ENCODE measurements at regions not wholly inside any gene's neighbourhood (a gene's known extent, or its start where the extent isn't known, plus 50 kb on each side); places are given as distances from the start of the nearest gene placed in this dataset.

DNA sequence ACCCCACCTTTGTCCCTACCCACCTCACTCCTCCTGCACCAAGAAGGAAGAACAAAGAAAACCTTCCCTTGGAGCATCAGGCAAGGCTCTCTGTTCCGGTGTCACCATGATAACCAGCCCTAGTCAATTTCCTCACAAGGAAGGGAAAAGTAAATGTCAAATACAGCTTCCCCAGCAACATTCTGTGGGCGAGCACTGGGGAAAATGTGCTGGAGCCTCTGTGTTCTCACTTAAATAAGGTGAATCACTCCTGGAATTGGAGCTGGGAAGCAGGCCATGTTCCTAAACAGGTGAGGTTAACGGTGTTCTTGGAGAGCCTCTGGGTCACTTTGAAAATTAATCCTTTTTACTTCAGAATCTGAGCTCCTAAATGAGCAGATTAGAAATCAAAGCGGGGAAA lies 427.9 kb upstream of the ERCC4 start (continued):
- TF ChIP-seq, protein P1, sequence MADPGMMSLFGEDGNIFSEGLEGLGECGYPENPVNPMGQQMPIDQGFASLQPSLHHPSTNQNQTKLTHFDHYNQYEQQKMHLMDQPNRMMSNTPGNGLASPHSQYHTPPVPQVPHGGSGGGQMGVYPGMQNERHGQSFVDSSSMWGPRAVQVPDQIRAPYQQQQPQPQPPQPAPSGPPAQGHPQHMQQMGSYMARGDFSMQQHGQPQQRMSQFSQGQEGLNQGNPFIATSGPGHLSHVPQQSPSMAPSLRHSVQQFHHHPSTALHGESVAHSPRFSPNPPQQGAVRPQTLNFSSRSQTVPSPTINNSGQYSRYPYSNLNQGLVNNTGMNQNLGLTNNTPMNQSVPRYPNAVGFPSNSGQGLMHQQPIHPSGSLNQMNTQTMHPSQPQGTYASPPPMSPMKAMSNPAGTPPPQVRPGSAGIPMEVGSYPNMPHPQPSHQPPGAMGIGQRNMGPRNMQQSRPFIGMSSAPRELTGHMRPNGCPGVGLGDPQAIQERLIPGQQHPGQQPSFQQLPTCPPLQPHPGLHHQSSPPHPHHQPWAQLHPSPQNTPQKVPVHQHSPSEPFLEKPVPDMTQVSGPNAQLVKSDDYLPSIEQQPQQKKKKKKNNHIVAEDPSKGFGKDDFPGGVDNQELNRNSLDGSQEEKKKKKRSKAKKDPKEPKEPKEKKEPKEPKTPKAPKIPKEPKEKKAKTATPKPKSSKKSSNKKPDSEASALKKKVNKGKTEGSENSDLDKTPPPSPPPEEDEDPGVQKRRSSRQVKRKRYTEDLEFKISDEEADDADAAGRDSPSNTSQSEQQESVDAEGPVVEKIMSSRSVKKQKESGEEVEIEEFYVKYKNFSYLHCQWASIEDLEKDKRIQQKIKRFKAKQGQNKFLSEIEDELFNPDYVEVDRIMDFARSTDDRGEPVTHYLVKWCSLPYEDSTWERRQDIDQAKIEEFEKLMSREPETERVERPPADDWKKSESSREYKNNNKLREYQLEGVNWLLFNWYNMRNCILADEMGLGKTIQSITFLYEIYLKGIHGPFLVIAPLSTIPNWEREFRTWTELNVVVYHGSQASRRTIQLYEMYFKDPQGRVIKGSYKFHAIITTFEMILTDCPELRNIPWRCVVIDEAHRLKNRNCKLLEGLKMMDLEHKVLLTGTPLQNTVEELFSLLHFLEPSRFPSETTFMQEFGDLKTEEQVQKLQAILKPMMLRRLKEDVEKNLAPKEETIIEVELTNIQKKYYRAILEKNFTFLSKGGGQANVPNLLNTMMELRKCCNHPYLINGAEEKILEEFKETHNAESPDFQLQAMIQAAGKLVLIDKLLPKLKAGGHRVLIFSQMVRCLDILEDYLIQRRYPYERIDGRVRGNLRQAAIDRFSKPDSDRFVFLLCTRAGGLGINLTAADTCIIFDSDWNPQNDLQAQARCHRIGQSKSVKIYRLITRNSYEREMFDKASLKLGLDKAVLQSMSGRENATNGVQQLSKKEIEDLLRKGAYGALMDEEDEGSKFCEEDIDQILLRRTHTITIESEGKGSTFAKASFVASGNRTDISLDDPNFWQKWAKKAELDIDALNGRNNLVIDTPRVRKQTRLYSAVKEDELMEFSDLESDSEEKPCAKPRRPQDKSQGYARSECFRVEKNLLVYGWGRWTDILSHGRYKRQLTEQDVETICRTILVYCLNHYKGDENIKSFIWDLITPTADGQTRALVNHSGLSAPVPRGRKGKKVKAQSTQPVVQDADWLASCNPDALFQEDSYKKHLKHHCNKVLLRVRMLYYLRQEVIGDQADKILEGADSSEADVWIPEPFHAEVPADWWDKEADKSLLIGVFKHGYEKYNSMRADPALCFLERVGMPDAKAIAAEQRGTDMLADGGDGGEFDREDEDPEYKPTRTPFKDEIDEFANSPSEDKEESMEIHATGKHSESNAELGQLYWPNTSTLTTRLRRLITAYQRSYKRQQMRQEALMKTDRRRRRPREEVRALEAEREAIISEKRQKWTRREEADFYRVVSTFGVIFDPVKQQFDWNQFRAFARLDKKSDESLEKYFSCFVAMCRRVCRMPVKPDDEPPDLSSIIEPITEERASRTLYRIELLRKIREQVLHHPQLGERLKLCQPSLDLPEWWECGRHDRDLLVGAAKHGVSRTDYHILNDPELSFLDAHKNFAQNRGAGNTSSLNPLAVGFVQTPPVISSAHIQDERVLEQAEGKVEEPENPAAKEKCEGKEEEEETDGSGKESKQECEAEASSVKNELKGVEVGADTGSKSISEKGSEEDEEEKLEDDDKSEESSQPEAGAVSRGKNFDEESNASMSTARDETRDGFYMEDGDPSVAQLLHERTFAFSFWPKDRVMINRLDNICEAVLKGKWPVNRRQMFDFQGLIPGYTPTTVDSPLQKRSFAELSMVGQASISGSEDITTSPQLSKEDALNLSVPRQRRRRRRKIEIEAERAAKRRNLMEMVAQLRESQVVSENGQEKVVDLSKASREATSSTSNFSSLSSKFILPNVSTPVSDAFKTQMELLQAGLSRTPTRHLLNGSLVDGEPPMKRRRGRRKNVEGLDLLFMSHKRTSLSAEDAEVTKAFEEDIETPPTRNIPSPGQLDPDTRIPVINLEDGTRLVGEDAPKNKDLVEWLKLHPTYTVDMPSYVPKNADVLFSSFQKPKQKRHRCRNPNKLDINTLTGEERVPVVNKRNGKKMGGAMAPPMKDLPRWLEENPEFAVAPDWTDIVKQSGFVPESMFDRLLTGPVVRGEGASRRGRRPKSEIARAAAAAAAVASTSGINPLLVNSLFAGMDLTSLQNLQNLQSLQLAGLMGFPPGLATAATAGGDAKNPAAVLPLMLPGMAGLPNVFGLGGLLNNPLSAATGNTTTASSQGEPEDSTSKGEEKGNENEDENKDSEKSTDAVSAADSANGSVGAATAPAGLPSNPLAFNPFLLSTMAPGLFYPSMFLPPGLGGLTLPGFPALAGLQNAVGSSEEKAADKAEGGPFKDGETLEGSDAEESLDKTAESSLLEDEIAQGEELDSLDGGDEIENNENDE (IDR thresholded peaks at IDR 0.05; ENCODE audit: low read depth, low read length) = no peak
- TF ChIP-seq, protein P2, sequence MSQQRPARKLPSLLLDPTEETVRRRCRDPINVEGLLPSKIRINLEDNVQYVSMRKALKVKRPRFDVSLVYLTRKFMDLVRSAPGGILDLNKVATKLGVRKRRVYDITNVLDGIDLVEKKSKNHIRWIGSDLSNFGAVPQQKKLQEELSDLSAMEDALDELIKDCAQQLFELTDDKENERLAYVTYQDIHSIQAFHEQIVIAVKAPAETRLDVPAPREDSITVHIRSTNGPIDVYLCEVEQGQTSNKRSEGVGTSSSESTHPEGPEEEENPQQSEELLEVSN (IDR thresholded peaks at IDR 0.05; ENCODE audit: borderline replicate concordance in 1 of 2, extremely low read depth in 1 of 2, insufficient read depth in 1 of 2, insufficient read length in 1 of 2, low read depth in 1 of 2, low read length in 1 of 2, poor library complexity in 1 of 2, severe bottlenecking in 1 of 2) = no peak
